ENCODE measurements at regions not wholly inside any gene's neighbourhood (a gene's known extent, or its start where the extent isn't known, plus 50 kb on each side); places are given as distances from the start of the nearest gene placed in this dataset.
"Not testable (repeated sequence)": the region's sequence is repeated elsewhere in the genome, so short reads cannot be mapped to it uniquely, and the experiment has no call there.

DNA sequence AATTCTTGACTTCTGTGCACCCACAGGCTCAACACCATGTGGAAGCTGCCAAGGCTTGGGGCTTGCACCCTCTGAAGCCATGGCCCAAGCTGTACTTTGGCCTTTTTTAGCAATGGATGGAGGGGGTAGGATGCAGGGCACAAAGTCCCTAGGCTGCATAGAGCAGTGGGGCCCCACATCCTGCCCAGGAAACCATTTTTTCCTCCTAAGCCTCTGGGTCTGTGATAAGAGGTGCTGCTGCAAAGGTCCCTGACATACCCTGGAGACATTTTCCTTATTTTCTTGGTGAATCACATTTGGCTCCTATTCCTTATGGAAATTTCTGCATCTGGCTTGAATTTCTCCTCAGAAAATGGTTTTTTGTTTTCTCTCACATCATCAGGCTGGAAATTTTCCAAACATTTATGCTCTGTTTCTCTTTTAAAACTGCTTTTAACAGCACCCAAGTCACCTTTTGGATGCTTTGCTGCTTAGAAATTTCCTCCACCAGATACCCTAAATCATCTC, 482.7 kb upstream of the TLE4 start:
- H3K27me3 ChIP-seq (ENCODE audit: control insufficient read depth, insufficient read depth, low read length): no peaks in the 10 kb centered on the region
- H3K4me3 ChIP-seq (ENCODE audit: low read depth, low read length): no peak overlapping the region
- DNase-seq (ENCODE audit: low read depth): no peak
- TF ChIP-seq, protein P1, sequence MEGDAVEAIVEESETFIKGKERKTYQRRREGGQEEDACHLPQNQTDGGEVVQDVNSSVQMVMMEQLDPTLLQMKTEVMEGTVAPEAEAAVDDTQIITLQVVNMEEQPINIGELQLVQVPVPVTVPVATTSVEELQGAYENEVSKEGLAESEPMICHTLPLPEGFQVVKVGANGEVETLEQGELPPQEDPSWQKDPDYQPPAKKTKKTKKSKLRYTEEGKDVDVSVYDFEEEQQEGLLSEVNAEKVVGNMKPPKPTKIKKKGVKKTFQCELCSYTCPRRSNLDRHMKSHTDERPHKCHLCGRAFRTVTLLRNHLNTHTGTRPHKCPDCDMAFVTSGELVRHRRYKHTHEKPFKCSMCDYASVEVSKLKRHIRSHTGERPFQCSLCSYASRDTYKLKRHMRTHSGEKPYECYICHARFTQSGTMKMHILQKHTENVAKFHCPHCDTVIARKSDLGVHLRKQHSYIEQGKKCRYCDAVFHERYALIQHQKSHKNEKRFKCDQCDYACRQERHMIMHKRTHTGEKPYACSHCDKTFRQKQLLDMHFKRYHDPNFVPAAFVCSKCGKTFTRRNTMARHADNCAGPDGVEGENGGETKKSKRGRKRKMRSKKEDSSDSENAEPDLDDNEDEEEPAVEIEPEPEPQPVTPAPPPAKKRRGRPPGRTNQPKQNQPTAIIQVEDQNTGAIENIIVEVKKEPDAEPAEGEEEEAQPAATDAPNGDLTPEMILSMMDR (IDR thresholded peaks at IDR 0.05; ENCODE audit: insufficient read depth, low read depth, low read length): no peak
- H3K36me3 ChIP-seq (ENCODE audit: control insufficient read depth, insufficient read depth, low read length): no peaks in the 10 kb centered on the region
- ChIA-PET POLR2A (no interaction called here), CTCF (no interaction called here)

DNA sequence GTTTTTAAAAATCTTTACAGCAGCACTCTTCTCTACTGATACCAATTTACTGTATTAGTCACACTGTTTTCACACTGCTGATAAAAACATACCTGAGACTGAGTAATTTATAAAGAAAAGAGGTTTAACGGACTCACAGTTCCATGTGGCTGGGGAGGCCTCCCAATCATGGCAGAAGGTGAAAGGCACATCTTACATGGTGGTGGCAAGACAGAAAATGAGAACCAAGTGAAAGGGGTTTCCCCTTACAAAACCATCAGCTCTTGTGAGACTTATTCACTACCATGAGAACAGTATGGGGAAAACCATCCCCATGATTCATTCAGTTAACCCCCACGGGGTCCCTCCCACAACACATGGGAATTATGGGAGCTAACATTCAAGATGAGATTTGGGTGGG, 481.9 kb upstream of the TLE4 start:
- H3K4me3 ChIP-seq (ENCODE audit: low read depth, low read length); DNase-seq (ENCODE audit: low read depth); POLR2A ChIA-PET; H3K36me3 ChIP-seq (ENCODE audit: control insufficient read depth, insufficient read depth, low read length); H3K27me3 ChIP-seq (ENCODE audit: control insufficient read depth, insufficient read depth, low read length); CTCF ChIA-PET: not testable (repeated sequence)

DNA sequence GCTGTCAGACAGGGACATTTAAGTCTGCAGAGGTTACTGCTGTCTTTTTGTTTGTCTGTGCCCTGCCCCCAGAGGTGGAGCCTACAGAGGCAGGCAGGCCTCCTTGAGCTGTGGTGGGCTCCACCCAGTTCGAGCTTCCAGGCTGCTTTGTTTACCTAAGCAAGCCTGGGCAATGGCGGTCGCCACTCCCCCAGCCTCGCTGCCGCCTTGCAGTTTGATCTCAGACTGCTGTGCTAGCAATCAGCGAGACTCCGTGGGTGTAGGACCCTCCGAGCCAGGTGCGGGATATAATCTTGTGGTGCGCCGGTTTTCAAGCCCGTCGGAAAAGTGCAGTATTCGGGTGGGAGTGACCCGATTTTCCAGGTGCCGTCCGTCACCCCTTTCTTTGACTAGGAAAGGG, 468.5 kb upstream of the TLE4 start:
- H3K27me3 ChIP-seq (ENCODE audit: control insufficient read depth, insufficient read depth, low read length); H3K36me3 ChIP-seq (ENCODE audit: control insufficient read depth, insufficient read depth, low read length); POLR2A ChIA-PET; H3K4me3 ChIP-seq (ENCODE audit: low read depth, low read length); DNase-seq (ENCODE audit: low read depth): not testable (repeated sequence)
- CTCF ChIA-PET: interaction anchor here (0.9 kb wide), 1 partner anchor 36 kb away, joined by 3 read pairs; no protein-coding TSS in a partner anchor

DNA sequence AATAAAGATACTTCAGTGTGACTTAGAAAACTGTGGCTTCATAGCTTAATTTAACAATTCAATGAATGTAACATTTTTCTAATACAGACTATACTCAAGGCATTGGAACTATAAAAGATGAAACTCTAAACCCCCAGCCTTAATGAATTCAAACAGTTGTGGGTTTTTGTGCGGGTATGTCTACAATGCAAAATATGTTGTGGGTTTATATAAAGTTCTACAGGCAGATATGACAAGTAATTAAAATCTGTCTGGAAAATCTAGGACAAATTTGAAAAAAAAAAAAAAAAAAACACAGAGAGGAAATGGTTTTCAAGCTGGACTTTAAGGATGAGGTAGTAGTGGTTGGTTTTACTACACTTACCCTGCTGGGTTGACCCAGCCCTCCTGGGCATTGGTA, 467.5 kb upstream of the TLE4 start:
- TF ChIP-seq, protein P1 (IDR thresholded peaks at IDR 0.05; ENCODE audit: insufficient read depth, low read depth, low read length): no peak
- peak; percentile 79 for DNase-seq (ENCODE audit: low read depth)
- no peaks in the 10 kb centered on the region for H3K27me3 ChIP-seq (ENCODE audit: control insufficient read depth, insufficient read depth, low read length)
- no peaks in the 10 kb centered on the region for H3K36me3 ChIP-seq (ENCODE audit: control insufficient read depth, insufficient read depth, low read length)
- POLR2A ChIA-PET: interaction anchor here (0.6 to 1.0 kb wide), 2 partner anchors 233 to 869 kb away, joined by 3 read pairs; no protein-coding TSS in a partner anchor
- H3K4me3 ChIP-seq (ENCODE audit: low read depth, low read length): no peak overlapping the region
- CTCF ChIA-PET: interaction anchor here (0.9 kb wide), 1 partner anchor 35 kb away, joined by 3 read pairs; no protein-coding TSS in a partner anchor

DNA sequence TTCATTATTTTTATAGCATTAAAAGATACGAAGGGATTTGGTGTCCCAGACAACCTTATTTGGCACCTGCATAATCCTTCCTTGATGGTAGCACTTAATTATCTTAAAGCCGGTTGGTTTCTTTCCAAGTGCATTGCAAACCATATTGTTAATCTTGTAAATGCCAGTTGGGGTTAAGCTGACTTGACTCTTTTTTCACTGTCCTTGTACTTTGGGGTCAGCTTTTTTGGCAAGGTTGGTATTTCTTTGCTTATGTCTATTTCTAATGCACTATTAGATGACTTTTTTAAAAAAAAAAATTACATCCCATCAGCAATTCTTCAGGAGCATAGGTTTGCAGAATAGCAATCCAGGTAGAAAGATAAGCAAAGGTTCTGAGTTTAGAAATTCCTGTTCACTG, 466.8 kb upstream of the TLE4 start:
- no peak for DNase-seq (ENCODE audit: low read depth)
- Histone ChIP-seq H3K4me3 (ENCODE audit: low read depth, low read length) (no peak overlapping the region), H3K27me3 (ENCODE audit: control insufficient read depth, insufficient read depth, low read length) (no peaks in the 10 kb centered on the region), H3K36me3 (ENCODE audit: control insufficient read depth, insufficient read depth, low read length) (no peaks in the 10 kb centered on the region)
- TF ChIP-seq, protein P1 (IDR thresholded peaks at IDR 0.05; ENCODE audit: insufficient read depth, low read depth, low read length): no peak
- POLR2A ChIA-PET: interaction anchor here (0.6 kb wide), 1 partner anchor 870 kb away, joined by 3 read pairs; no protein-coding TSS in a partner anchor
- CTCF ChIA-PET: interaction anchor here (0.6 kb wide), 1 partner anchor 20 kb away, joined by 3 read pairs; no protein-coding TSS in a partner anchor

DNA sequence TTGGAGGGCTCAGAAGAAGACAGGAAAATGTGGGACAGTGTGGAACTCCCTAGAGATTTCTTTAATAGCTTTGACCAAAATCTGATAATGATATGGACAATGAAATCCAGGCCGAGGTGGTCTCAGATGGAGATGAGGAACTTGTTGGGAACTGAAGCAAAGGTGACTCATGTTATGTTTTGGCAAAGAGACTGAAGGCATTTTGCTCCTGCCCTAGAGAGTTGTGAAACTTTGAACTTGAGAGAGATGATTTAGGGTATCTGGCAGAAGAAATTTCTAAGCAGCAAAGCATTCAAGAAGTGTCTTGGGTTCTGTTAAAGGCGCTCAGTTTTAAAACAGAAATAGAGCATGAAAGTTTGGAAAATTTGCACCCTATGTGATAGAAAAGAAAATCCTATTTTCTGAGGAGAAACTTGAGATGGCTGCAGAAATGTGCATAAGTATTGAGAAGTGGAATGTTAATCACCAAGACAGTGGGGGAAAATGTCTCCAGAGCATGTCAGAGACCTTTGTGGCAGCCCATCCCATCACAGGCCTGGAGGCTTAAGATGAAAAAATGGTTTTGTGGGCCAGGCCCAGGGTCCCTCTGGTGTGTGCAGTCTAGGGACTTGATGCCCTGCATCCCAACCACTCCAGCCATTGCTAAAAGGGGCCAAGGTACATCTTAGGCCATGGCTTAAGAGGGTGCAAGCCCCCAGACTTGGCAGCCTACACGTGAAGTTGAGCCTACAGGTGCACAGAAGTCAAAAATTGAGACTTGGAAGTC, 463.7 kb upstream of the TLE4 start:
- TF ChIP-seq, protein P1 (IDR thresholded peaks at IDR 0.05; ENCODE audit: insufficient read depth, low read depth, low read length): no peak
- DNase-seq (ENCODE audit: low read depth): no peak
- H3K4me3 ChIP-seq (ENCODE audit: low read depth, low read length): no peak overlapping the region
- ChIA-PET POLR2A (no interaction called here), CTCF (no interaction called here)
- no peaks in the 10 kb centered on the region for H3K36me3 ChIP-seq (ENCODE audit: control insufficient read depth, insufficient read depth, low read length)
- no peaks in the 10 kb centered on the region for H3K27me3 ChIP-seq (ENCODE audit: control insufficient read depth, insufficient read depth, low read length)

Measured in BJ (cell line).